Loucy (cell line): ENCODE measurements at regions not wholly inside any gene's neighbourhood (a gene's known extent, or its start where the extent isn't known, plus 50 kb on each side); places are given as distances from the start of the nearest gene placed in this dataset.

Experiments
- H2AFZ ChIP-seq: fragments of 200-600 bp; sonication (generic); 2 replicates; pipeline ENCODE4 v1.6.0; 2016; ENCODE audit warnings: antibody characterized with exemption, mild to moderate bottlenecking, low read length, moderate library complexity
- H3F3A ChIP-seq: fragments of 200-600 bp; 2 replicates; pipeline ENCODE4 v1.6.0; 2016; ENCODE audit warnings: antibody characterized with exemption, low read depth, mild to moderate bottlenecking
- H3K27me3 ChIP-seq: fragments of 200-600 bp; sonication (generic); 2 replicates; pipeline ENCODE4 v1.6.1; 2014; ENCODE audit warnings: low read length, mild to moderate bottlenecking; ENCODE audit not compliant: insufficient read depth, poor library complexity, severe bottlenecking
- H3K36me3 ChIP-seq: fragments of 200-600 bp; sonication (generic); 2 replicates; pipeline ENCODE4 v1.6.1; 2016; ENCODE audit warnings: low read length; ENCODE audit not compliant: insufficient read depth
- H3K4me1 ChIP-seq: fragments of 200-600 bp; sonication (generic); 2 replicates; pipeline ENCODE4 v1.5.1; 2014; ENCODE audit warnings: low read length, mild to moderate bottlenecking; ENCODE audit not compliant: insufficient read depth, poor library complexity, severe bottlenecking
- H3K4me2 ChIP-seq: fragments of 200-600 bp; sonication (generic); 2 replicates; pipeline ENCODE4 v1.6.0; 2014; ENCODE audit warnings: antibody characterized with exemption, low read length, low read depth, mild to moderate bottlenecking; ENCODE audit not compliant: poor library complexity, severe bottlenecking
- H3K4me3 ChIP-seq: fragments of 200-600 bp; sonication (generic); 2 replicates; pipeline ENCODE4 v1.5.1; 2014; ENCODE audit warnings: low read length, mild to moderate bottlenecking, mixed read lengths; ENCODE audit not compliant: poor library complexity, severe bottlenecking
- H3K79me2 ChIP-seq: fragments of 200-600 bp; sonication (generic); 2 replicates; pipeline ENCODE4 v1.6.1; 2014; ENCODE audit warnings: low read length; ENCODE audit not compliant: insufficient read depth
- H3K9ac ChIP-seq: fragments of 200-600 bp; sonication (generic); 2 replicates; pipeline ENCODE4 v1.6.0; 2014; ENCODE audit warnings: mild to moderate bottlenecking, low read depth, low read length, moderate library complexity; ENCODE audit not compliant: poor library complexity, severe bottlenecking
- H3K9me2 ChIP-seq: fragments of 200-600 bp; sonication (generic); replicated peaks from 2 replicates; pipeline ENCODE4 v1.6.1; 2016; ENCODE audit warnings: low read depth, low read length, mixed read lengths
- H3K9me3 ChIP-seq: fragments of 200-600 bp; sonication (generic); 2 replicates; pipeline ENCODE4 v1.6.1; 2014; ENCODE audit warnings: mild to moderate bottlenecking, antibody characterized with exemption, low read length, low read depth; ENCODE audit not compliant: insufficient read depth
- H4K20me1 ChIP-seq: fragments of 200-600 bp; sonication (generic); 2 replicates; pipeline ENCODE4 v1.6.0; 2014; ENCODE audit warnings: antibody characterized with exemption, low read length, mild to moderate bottlenecking; ENCODE audit not compliant: insufficient read depth, poor library complexity, severe bottlenecking
- CTCF ChIP-seq: fragments of 200-600 bp; sonication (generic); conservative IDR thresholded peaks from 2 replicates; pipeline ENCODE4 v1.5.1; 2014; ENCODE audit warnings: mild to moderate bottlenecking, antibody characterized with exemption, low read length
- EZH2phosphoT487 ChIP-seq: fragments of 200-600 bp; IDR thresholded peaks from 2 replicates; pipeline ENCODE4 v1.6.1; 2018; ENCODE audit warnings: antibody characterized with exemption, mild to moderate bottlenecking, moderate library complexity, borderline replicate concordance

DNA sequence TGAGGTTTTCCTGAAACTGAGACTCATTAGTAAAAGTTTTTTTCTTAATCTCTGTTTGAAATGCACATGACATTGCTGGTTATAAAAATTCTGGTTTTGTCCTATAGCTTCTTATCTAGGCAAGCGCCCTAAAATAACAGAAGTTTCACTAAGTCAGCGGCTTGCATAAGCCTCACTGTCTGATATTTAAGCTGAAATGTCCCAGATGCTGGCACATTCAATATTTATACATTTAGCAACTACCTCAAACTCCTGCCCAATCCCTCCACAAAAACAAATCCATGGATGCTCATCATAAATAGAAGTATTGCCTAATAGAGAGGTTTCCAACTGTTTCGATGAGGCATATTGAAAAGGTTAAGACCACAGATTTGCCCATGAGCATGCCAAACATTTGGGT lies 83.1 kb upstream of the EGR2 start:
- Histone ChIP-seq H3K36me3 (no peaks in the 10 kb centered on the region), H3K4me1 (no peaks in the 10 kb centered on the region), H4K20me1 (no peaks in the 10 kb centered on the region), H3K79me2 (no peaks in the 10 kb centered on the region), H3K9me2 (no peaks in the 10 kb centered on the region), H3K4me3 (no peak overlapping the region), H3K27me3 (no peaks in the 10 kb centered on the region), H3K4me2 (no peak overlapping the region), H3K9me3 (no peaks in the 10 kb centered on the region), H3F3A (no peaks in the 10 kb centered on the region), H2AFZ (no peak overlapping the region), H3K9ac (no peak overlapping the region)
- TF ChIP-seq EZH2phosphoT487 (no peak), CTCF (no peak)

DNA sequence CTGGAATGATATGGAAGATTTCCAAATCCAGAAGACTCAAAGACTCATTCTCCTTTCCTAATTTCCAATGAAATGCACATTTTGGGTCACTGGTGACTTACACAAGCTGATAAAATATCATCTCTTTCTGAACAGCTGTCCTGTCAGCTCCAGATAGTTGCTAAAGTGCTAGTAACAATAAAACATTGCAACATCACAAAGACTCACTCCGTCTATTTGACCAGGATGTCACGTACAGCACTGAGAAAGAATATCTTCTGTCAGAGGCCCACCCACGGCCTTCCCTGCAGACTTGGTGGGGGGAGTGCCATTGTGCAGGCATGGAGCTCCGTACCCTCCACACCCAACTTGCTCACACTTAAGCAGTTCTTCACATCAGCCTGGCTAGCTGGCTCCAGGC lies 78.9 kb upstream of the EGR2 start:
- H4K20me1 ChIP-seq: no peaks in the 10 kb centered on the region
- H3K36me3 ChIP-seq: no peaks in the 10 kb centered on the region

DNA sequence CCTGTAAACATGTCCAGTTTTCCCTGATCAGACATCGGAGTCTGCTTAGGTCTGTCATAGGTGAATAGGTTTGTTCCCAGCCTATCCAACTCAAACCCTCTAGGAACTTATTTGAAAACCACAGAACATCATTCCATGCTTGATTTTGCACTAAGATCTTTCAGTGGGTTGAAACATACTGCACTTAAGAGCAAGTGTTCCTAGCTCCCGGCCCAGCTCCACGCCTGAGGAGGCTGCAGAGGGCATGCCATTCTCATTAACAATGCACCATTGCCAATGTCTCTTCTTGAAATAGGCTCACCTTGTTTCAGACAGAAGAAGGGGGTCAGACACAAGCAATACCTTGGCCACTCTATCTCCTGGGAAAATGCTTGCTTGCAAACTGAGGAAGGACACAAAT lies 78.0 kb upstream of the EGR2 start:
- no peak overlapping the region for H3K4me3 ChIP-seq
- H3K36me3 ChIP-seq: no peaks in the 10 kb centered on the region
- no peak overlapping the region for H3K4me2 ChIP-seq
- H3K9me3 ChIP-seq: no peaks in the 10 kb centered on the region
- TF ChIP-seq CTCF: no peak
- TF ChIP-seq EZH2phosphoT487: no peak
- H2AFZ ChIP-seq: no peak overlapping the region
- H3K79me2 ChIP-seq: no peaks in the 10 kb centered on the region
- H3F3A ChIP-seq: no peaks in the 10 kb centered on the region
- no peaks in the 10 kb centered on the region for H3K9me2 ChIP-seq
- no peak overlapping the region for H3K9ac ChIP-seq
- H3K27me3 ChIP-seq: no peaks in the 10 kb centered on the region
- no peaks in the 10 kb centered on the region for H4K20me1 ChIP-seq
- H3K4me1 ChIP-seq: no peaks in the 10 kb centered on the region

More for the DNA sequence above, 78.9 kb upstream of the EGR2 start:
- Histone ChIP-seq H3K9me3 (no peaks in the 10 kb centered on the region), H3K79me2 (no peaks in the 10 kb centered on the region), H3K4me3 (no peak overlapping the region), H3K4me2 (no peak overlapping the region), H2AFZ (no peak overlapping the region), H3K9me2 (no peaks in the 10 kb centered on the region), H3K27me3 (no peaks in the 10 kb centered on the region), H3K9ac (no peak overlapping the region), H3F3A (no peaks in the 10 kb centered on the region), H3K4me1 (no peaks in the 10 kb centered on the region)
- TF ChIP-seq CTCF (no peak), EZH2phosphoT487 (no peak)
